CD14-positive monocyte (primary cell): ENCODE measurements at regions not wholly inside any gene's neighbourhood (a gene's known extent, or its start where the extent isn't known, plus 50 kb on each side); places are given as distances from the start of the nearest gene placed in this dataset.
"Not testable (repeated sequence)": the region's sequence is repeated elsewhere in the genome, so short reads cannot be mapped to it uniquely, and the experiment has no call there.

Source experiments
- DNase-seq, 3 donors: peaks; one replicate each; pipeline ENCODE4 v3.0.0-alpha.2; 2011 to 2022
- H2AFZ ChIP-seq: 2 replicates; pipeline ENCODE4 v1.6.0; 2012; ENCODE audit warnings: mild to moderate bottlenecking, low read depth, low read length, inconsistent platforms; ENCODE audit not compliant: insufficient read depth, poor library complexity, severe bottlenecking
- H3K27ac ChIP-seq, 2 donors: 1 replicate in 1 of 2; 2 replicates in 1 of 2; pipeline ENCODE4 v1.5.1; 2012 to 2013; ENCODE audit warnings: low read length in 2 of 2, control low read depth in 1 of 2, inconsistent platforms in 1 of 2, low read depth in 1 of 2, mild to moderate bottlenecking in 1 of 2
- H3K27me3 ChIP-seq, 2 donors: one replicate each; pipeline versions ENCODE4 v1.6.0 to v1.6.1; 2011 to 2013; ENCODE audit warnings: low read length in 2 of 2; ENCODE audit not compliant: control insufficient read depth in 2 of 2, insufficient read depth in 2 of 2
- H3K36me3 ChIP-seq, 2 donors: replicated peaks in 1 of 2; 1 replicate in 1 of 2; 2 replicates in 1 of 2; pipeline versions ENCODE4 v1.5.1 to v1.6.1; 2012 to 2013; ENCODE audit warnings: low read length in 2 of 2, control low read depth in 1 of 2, inconsistent platforms in 1 of 2, mild to moderate bottlenecking in 1 of 2; ENCODE audit not compliant: insufficient read depth in 2 of 2, control insufficient read depth in 1 of 2
- H3K4me1 ChIP-seq, 2 donors: 1 replicate in 1 of 2; 2 replicates in 1 of 2; pipeline versions ENCODE4 v1.5.1 to v1.6.1; 2012 to 2013; ENCODE audit warnings: low read length in 2 of 2, control low read depth in 1 of 2, inconsistent platforms in 1 of 2, mild to moderate bottlenecking in 1 of 2, moderate library complexity in 1 of 2; ENCODE audit not compliant: insufficient read depth in 2 of 2, control insufficient read depth in 1 of 2
- H3K4me2 ChIP-seq: replicated peaks from 2 replicates; pipeline ENCODE3; 2012; ENCODE audit warnings: low read length, moderate library complexity, mild to moderate bottlenecking; ENCODE audit not compliant: poor library complexity, severe bottlenecking; ENCODE audit errors: extremely low read depth
- H3K4me3 ChIP-seq, 3 experiments: fragments of 200-600 bp in 1 of 3; sonication (generic) in 1 of 3; replicated peaks in 1 of 3; 1 replicate in 2 of 3; 2 replicates in 1 of 3; pipeline ENCODE4 v1.5.1; 2011 to 2013; ENCODE audit warnings: low read length in 3 of 3, mild to moderate bottlenecking in 3 of 3, control low read depth in 2 of 3, low read depth in 2 of 3, inconsistent platforms in 1 of 3, moderate library complexity in 1 of 3
- H3K79me2 ChIP-seq: 2 replicates; pipeline ENCODE4 v1.6.0; 2012; ENCODE audit warnings: mild to moderate bottlenecking, control low read depth, inconsistent platforms, low read length, moderate library complexity; ENCODE audit not compliant: insufficient read depth
- H3K9ac ChIP-seq: 2 replicates; pipeline ENCODE4 v1.6.0; 2017; ENCODE audit warnings: low read length, mild to moderate bottlenecking; ENCODE audit not compliant: insufficient read depth, poor library complexity, severe bottlenecking
- H3K9me3 ChIP-seq, 2 donors: replicated peaks in 1 of 2; 1 replicate in 1 of 2; 2 replicates in 1 of 2; pipeline versions ENCODE4 v1.5.1 to v1.6.1; 2012 to 2013; ENCODE audit warnings: low read length in 2 of 2, control low read depth in 1 of 2; ENCODE audit not compliant: control insufficient read depth in 1 of 2, insufficient read depth in 1 of 2
- H4K20me1 ChIP-seq: 2 replicates; pipeline ENCODE4 v1.6.0; 2012; ENCODE audit warnings: mild to moderate bottlenecking, low read length, control low read depth, moderate library complexity; ENCODE audit not compliant: insufficient read depth
- H3K27ac Mint-ChIP-seq, 7 donors: one replicate each; pipeline ENCODE4 v1.8.0; 2020; ENCODE audit warnings: mild to moderate bottlenecking in 7 of 7, mixed read lengths in 7 of 7, moderate library complexity in 6 of 7, inconsistent platforms in 2 of 7
- H3K27me3 Mint-ChIP-seq, 3 donors: one replicate each; pipeline ENCODE4 v1.8.0; 2021 to 2022; ENCODE audit warnings: low read depth in 3 of 3, mild to moderate bottlenecking in 3 of 3, mixed read lengths in 3 of 3, moderate library complexity in 3 of 3, inconsistent platforms in 1 of 3
- H3K36me3 Mint-ChIP-seq, 2 donors: one replicate each; pipeline ENCODE4 v1.8.0; 2020; ENCODE audit warnings: mixed read lengths in 2 of 2, inconsistent platforms in 1 of 2, mild to moderate bottlenecking in 1 of 2
- H3K4me1 Mint-ChIP-seq: one replicate; pipeline ENCODE4 v1.8.0; 2020; ENCODE audit warnings: mild to moderate bottlenecking, mixed read lengths
- H3K4me3 Mint-ChIP-seq, 2 donors: one replicate each; pipeline ENCODE4 v1.8.0; 2020; ENCODE audit warnings: mild to moderate bottlenecking in 2 of 2, mixed read lengths in 2 of 2, moderate library complexity in 1 of 2
- H3K9me3 Mint-ChIP-seq, 7 donors: one replicate each; pipeline ENCODE4 v1.8.0; 2020 to 2022; ENCODE audit warnings: mixed read lengths in 7 of 7, mild to moderate bottlenecking in 6 of 7, moderate library complexity in 6 of 7, inconsistent platforms in 2 of 7
- CTCF ChIP-seq: fragments of 200-600 bp; IDR thresholded peaks from one replicate; pipeline ENCODE4 v1.8.0; 2022; ENCODE audit warnings: antibody characterized with exemption, mild to moderate bottlenecking
- WGBS: methylation state at CpG from one replicate; pipeline ENCODE4 v1.1.5; 2013; ENCODE audit warnings: missing lambda C conversion rate; ENCODE audit not compliant: insufficient coverage; 5-methylcytosine and 5-hydroxymethylcytosine counted together
- intact Hi-C, 2 donors: fragments of 100-400 bp; cut with micrococcal nuclease; formaldehyde crosslinking; loops; one replicate each; pipeline versions ENCODE4 v1.15.0 to v1.15.1; 2023

- Mint-ChIP-seq H3K27me3 (peaks cover 0 to 5% (median 0%) of the 10 kb centered on the region in 3 donors), H3K36me3 (no peaks in the 10 kb centered on the region)
- no peak for TF ChIP-seq CTCF
Observed at GRCh38 chr2:146697307-146697706, 1147.5 kb upstream of the ACVR2A start.

GRCh38 chr2:146696787-146697186 is 1148.0 kb upstream of the ACVR2A start:
- H3K36me3 ChIP-seq, H3K27me3 ChIP-seq, H3K27me3 Mint-ChIP-seq, H3K27ac Mint-ChIP-seq, H4K20me1 ChIP-seq, H3K4me2 ChIP-seq, H3K79me2 ChIP-seq, H3K4me3 ChIP-seq, DNase-seq, intact Hi-C loops, H2AFZ ChIP-seq, H3K4me3 Mint-ChIP-seq, H3K36me3 Mint-ChIP-seq, H3K9ac ChIP-seq, H3K4me1 Mint-ChIP-seq, H3K27ac ChIP-seq, H3K4me1 ChIP-seq: not testable (repeated sequence)
- 100% methylated on average over 1 of the region's 3 CpGs for WGBS
- peaks cover 11 to 17% of the 10 kb centered on the region in 2 donors for H3K9me3 ChIP-seq
- peaks cover 0 to 19% (median 6%) of the 10 kb centered on the region in 7 donors for H3K9me3 Mint-ChIP-seq

More at GRCh38 chr2:146697307-146697706, 1147.5 kb upstream of the ACVR2A start:
- peaks cover 11 to 17% of the 10 kb centered on the region in 2 donors for H3K9me3 ChIP-seq
- no peak overlapping the region for H3K9ac ChIP-seq
- H2AFZ ChIP-seq = no peak overlapping the region
- no peaks in the 10 kb centered on the region for H3K79me2 ChIP-seq
- H3K9me3 Mint-ChIP-seq = peaks cover 0 to 20% (median 6%) of the 10 kb centered on the region in 7 donors
- no peak overlapping the region for H3K4me3 ChIP-seq
- H3K36me3 ChIP-seq = no peaks in the 10 kb centered on the region
- intact Hi-C loops = no loop called here
- no peaks in the 10 kb centered on the region for H3K27me3 ChIP-seq
- no peak overlapping the region for H3K4me3 Mint-ChIP-seq
- DNase-seq = no peak
- no peak overlapping the region for H3K27ac ChIP-seq
- no peaks in the 10 kb centered on the region for H3K4me1 ChIP-seq
- no CpG with 5 or more reads among the region's 1 CpG for WGBS
- no peaks in the 10 kb centered on the region for H3K4me1 Mint-ChIP-seq
- no peak overlapping the region for H3K4me2 ChIP-seq
- H3K27ac Mint-ChIP-seq = no peak overlapping the region
- no peaks in the 10 kb centered on the region for H4K20me1 ChIP-seq
